ENCODE measurements at regions not wholly inside any gene's neighbourhood (a gene's known extent, or its start where the extent isn't known, plus 50 kb on each side); places are given as distances from the start of the nearest gene placed in this dataset.

DNA sequence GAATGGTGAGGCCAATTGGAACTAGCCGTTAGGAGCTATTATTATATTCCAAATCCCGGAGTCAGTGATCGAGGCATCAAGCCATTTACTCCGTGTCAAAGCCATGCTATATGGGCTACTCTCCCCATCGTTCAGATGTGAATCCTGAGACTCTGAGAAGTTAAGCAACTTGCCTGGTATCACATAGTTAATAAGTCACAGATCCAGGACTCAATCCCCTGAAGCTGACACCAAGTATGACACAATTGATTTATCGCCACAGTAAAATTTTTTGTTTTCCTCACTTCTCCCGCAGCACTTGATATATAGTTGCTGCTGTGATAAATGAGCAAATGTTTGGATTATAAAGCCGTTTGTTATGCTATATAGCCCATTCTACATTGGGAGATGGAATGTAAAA is 50.8 kb upstream of the TSHZ2 start:
- DNase-seq (ENCODE audit: insufficient read length, low spot score): no peak
- no peak for FAIRE-seq
- TF ChIP-seq POLR2A (IDR thresholded peaks at IDR 0.05; ENCODE audit: low read depth, low read length): no peak
- no peak for TF ChIP-seq POU2F2 (IDR thresholded peaks at IDR 0.05; ENCODE audit: low read depth, low read length)
- no peak for TF ChIP-seq POLR2AphosphoS5 (IDR thresholded peaks at IDR 0.05; ENCODE audit: low read depth, low read length)
- TF ChIP-seq SPI1 (IDR thresholded peaks at IDR 0.05; ENCODE audit: low read depth, low read length): no peak
- no peak for TF ChIP-seq TAF1 (IDR thresholded peaks at IDR 0.05; ENCODE audit: low read depth, low read length)
- no peak for TF ChIP-seq PAX5 (IDR thresholded peaks at IDR 0.05; ENCODE audit: insufficient read depth, low read length, severe bottlenecking)

DNA sequence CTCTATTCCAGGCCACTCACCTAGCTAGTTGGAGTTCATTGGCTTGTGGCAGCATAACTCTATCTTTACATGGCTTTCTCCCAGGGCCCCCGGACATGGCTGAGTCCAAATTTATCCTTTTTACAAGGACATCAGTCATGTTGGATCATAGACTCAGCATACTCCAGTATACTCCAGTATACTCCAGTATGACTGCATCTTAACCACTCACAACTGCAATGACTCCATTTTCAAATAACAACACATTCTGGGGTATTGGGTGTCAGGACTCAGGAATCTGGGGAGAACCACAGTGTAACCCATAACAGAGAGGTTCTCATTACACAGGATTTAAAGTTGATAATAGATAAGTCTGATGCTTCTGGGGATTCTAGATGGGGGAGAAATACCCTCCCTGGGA is 53.8 kb upstream of the TSHZ2 start:
- no peak for DNase-seq (ENCODE audit: insufficient read length, low spot score)
- TF ChIP-seq POLR2A (IDR thresholded peaks at IDR 0.05; ENCODE audit: low read depth, low read length) (no peak), TAF1 (IDR thresholded peaks at IDR 0.05; ENCODE audit: low read depth, low read length) (no peak), POU2F2 (IDR thresholded peaks at IDR 0.05; ENCODE audit: low read depth, low read length) (no peak), PAX5 (IDR thresholded peaks at IDR 0.05; ENCODE audit: insufficient read depth, low read length, severe bottlenecking) (no peak), POLR2AphosphoS5 (IDR thresholded peaks at IDR 0.05; ENCODE audit: low read depth, low read length) (no peak), SPI1 (IDR thresholded peaks at IDR 0.05; ENCODE audit: low read depth, low read length) (no peak)
- FAIRE-seq: no peak

DNA sequence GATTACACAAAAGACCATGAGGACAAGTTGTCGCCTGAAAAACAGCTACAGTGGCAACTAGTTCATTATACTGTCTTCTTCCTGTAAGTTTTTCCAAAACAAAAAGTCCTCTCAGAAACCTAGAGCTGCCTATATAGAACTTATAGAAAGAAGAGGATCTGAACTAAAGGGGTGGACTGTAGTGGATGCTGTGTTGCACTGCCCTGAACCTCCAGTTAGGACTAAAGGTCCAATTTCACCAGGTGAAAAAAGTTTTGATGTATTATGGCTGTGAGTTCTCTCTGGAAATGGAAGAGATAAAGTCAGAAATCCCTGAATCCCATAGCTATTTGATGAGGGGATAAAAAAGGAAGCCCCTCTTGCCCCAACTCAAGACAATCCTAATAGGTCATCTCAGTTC is 56.6 kb upstream of the TSHZ2 start:
- TF ChIP-seq POU2F2 (IDR thresholded peaks at IDR 0.05; ENCODE audit: low read depth, low read length) (no peak), POLR2AphosphoS5 (IDR thresholded peaks at IDR 0.05; ENCODE audit: low read depth, low read length) (no peak), SPI1 (IDR thresholded peaks at IDR 0.05; ENCODE audit: low read depth, low read length) (no peak), TAF1 (IDR thresholded peaks at IDR 0.05; ENCODE audit: low read depth, low read length) (no peak), PAX5 (IDR thresholded peaks at IDR 0.05; ENCODE audit: insufficient read depth, low read length, severe bottlenecking) (no peak), POLR2A (IDR thresholded peaks at IDR 0.05; ENCODE audit: low read depth, low read length) (no peak)
- no peak for FAIRE-seq
- DNase-seq (ENCODE audit: insufficient read length, low spot score): no peak

DNA sequence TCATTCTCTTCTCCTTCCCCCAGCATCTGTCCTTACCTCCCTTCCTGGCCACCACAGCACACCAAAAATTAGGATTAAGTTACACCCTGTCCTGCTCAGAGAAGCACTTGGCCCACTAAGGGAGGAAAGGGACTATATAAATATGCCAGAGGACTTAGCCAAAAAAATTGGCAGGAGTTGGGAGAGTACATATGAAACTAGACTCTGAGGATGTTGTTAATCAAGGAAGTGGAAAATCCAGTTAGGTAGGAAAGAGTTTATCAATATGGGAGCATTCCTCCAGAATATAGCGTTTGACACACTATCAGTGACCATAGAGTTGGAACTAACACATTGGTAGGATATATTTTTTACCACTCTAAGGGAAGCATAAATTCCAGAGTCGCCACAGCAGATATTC is 57.3 kb upstream of the TSHZ2 start:
- FAIRE-seq (no peak), DNase-seq (ENCODE audit: insufficient read length, low spot score) (no peak)
- TF ChIP-seq TAF1 (IDR thresholded peaks at IDR 0.05; ENCODE audit: low read depth, low read length) (no peak), POLR2AphosphoS5 (IDR thresholded peaks at IDR 0.05; ENCODE audit: low read depth, low read length) (no peak)

DNA sequence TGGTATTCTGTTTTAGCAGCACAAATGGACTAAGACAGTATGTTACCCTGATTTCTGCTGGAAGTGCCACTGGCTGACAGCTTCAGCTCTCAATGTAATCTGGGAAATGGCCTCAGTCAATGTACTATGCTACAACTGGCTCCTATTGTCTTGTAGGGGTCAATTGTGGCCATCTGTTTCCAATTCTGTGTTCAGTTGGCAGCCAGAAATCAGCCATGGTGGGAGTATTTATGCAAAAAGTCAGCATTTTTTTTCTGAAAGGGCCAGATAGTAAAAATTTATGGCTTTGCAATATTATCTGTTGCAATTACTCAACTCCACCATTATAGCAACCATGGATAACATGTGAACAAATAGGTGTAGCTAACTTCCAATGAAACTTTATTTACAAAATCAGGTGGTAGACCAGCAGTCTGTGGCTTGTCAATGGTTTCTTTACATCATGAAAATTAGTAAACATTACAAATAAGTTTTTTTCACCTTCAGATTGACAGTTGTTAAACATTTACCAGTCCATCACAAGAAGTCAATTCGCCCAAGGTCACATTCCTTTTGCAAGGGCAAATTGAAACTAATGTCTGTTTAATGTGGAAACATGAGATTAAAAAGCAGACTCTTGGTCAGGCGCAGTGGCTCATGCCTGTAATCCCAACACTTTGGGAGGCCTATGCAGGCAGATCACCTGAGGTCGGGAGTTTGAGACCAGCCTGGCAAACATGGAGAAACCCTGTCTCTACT is 58.3 kb upstream of the TSHZ2 start:
- DNase-seq (ENCODE audit: insufficient read length, low spot score): no peak
- no peak for FAIRE-seq
- no peak for TF ChIP-seq PAX5 (IDR thresholded peaks at IDR 0.05; ENCODE audit: insufficient read depth, low read length, severe bottlenecking)
- no peak for TF ChIP-seq SPI1 (IDR thresholded peaks at IDR 0.05; ENCODE audit: low read depth, low read length)
- TF ChIP-seq POU2F2 (IDR thresholded peaks at IDR 0.05; ENCODE audit: low read depth, low read length): no peak
- TF ChIP-seq TAF1 (IDR thresholded peaks at IDR 0.05; ENCODE audit: low read depth, low read length): no peak
- TF ChIP-seq POLR2AphosphoS5 (IDR thresholded peaks at IDR 0.05; ENCODE audit: low read depth, low read length): no peak
- TF ChIP-seq POLR2A (IDR thresholded peaks at IDR 0.05; ENCODE audit: low read depth, low read length): no peak

DNA sequence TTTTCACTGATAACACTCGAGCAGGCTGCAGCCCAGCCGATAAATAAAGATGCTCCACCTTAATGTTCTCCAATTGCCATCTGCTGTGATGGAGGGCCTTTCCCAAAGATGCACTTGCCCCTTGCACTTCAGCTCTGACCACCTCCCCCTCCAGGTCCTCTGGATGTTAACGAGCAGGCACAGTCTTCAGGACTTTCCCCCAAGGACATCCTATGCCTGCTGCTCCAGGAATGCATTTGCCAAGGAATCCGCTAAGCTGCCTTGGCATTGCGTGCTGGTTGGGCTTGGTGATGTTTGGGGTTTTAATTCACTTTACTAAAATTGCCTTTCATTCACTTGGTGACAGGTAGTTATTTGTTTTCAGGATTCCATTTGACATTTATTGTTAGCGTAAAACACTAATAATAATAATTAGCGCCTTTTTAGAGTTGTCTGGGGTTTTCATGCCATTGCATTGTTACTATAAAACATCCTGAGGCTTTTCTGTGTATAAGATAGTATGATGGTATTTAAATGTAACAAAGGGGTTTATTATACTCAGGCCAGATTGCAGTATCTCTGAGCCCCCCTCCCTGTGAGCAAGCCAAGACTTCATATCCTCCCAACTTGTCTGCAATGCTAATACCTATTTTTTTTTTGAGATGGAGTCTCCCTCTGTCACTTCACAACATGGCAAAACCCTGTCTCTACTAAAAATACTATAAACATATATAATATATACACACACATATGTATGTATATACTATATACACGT is 66.7 kb upstream of the TSHZ2 start:
- FAIRE-seq (no peak), DNase-seq (ENCODE audit: insufficient read length, low spot score) (no peak)
- TF ChIP-seq PAX5 (IDR thresholded peaks at IDR 0.05; ENCODE audit: insufficient read depth, low read length, severe bottlenecking) (no peak), POLR2A (IDR thresholded peaks at IDR 0.05; ENCODE audit: low read depth, low read length) (no peak), POLR2AphosphoS5 (IDR thresholded peaks at IDR 0.05; ENCODE audit: low read depth, low read length) (no peak), POU2F2 (IDR thresholded peaks at IDR 0.05; ENCODE audit: low read depth, low read length) (no peak), SPI1 (IDR thresholded peaks at IDR 0.05; ENCODE audit: low read depth, low read length) (no peak), TAF1 (IDR thresholded peaks at IDR 0.05; ENCODE audit: low read depth, low read length) (no peak)

DNA sequence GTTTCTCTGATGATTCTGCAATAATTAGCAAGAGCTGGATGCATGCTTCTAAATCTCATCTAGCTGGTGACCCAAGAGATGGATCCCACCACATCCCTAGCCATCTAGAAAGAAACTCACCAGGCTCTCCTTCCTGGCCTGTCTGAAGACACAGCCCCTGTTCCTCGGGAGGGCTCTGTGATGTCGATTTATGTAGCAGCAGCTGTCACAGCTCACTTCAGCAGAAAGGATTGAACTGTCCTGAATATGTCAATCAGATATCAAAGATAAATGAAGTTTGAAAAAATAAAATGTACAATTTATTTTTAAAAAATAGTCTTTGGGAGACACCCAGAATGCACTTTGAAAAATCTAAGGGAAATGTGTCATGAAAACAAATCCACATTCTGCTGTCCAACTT is 67.3 kb upstream of the TSHZ2 start:
- TF ChIP-seq TAF1 (IDR thresholded peaks at IDR 0.05; ENCODE audit: low read depth, low read length) (no peak), POU2F2 (IDR thresholded peaks at IDR 0.05; ENCODE audit: low read depth, low read length) (no peak), SPI1 (IDR thresholded peaks at IDR 0.05; ENCODE audit: low read depth, low read length) (no peak)
- DNase-seq (ENCODE audit: insufficient read length, low spot score): no peak
- no peak for FAIRE-seq

DNA sequence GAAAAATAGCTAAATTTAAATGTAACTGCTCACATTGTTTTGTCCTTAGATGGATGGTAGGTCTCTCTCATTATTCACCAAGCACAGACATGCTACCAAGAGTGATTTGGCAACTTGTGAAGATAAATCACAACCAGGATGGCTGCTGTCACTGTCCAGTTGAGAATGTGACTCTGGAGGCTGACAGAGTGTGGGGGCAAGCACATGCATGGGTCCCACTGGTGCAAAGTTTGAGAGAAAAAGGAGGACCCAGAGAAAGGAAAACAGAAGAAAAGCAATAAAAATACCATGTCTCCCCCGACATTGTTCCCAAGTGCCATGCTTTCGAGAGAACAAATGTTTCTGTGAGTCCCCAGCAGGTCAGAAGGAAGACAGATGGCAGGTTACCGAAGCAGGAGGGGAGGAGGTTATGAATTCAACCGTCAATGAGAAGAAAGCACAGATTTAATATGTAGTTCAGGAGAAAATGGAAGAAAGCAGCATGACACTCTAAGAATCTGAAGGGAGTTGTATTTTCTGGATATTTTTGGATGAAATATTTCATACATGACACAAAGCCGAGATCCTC is 73.0 kb upstream of the TSHZ2 start:
- DNase-seq (ENCODE audit: insufficient read length, low spot score): no peak
- no peak for FAIRE-seq
- TF ChIP-seq POLR2AphosphoS5 (IDR thresholded peaks at IDR 0.05; ENCODE audit: low read depth, low read length): no peak
- TF ChIP-seq TAF1 (IDR thresholded peaks at IDR 0.05; ENCODE audit: low read depth, low read length): no peak
- no peak for TF ChIP-seq POU2F2 (IDR thresholded peaks at IDR 0.05; ENCODE audit: low read depth, low read length)
- TF ChIP-seq POLR2A (IDR thresholded peaks at IDR 0.05; ENCODE audit: low read depth, low read length): no peak
- TF ChIP-seq SPI1 (IDR thresholded peaks at IDR 0.05; ENCODE audit: low read depth, low read length): no peak
- TF ChIP-seq PAX5 (IDR thresholded peaks at IDR 0.05; ENCODE audit: insufficient read depth, low read length, severe bottlenecking): no peak

DNA sequence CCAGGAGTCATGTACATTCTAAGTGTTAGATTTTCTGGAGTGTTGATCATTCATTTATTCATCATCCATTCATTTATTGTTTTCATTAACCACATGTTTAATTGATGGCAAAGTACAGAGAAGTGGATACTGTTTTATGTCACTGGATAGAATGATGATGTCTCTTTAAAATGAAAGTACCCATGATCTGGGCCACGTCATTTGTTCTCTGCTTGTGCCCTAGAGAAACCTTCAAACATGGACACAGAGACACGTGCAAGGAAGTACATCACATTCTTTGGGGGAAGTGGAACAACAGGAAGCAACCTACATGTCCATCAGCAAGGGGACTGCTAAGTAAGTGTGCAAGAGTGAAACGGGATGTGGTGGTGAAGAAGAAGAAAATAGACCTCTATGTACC is 75.8 kb upstream of the TSHZ2 start:
- FAIRE-seq (no peak), DNase-seq (ENCODE audit: insufficient read length, low spot score) (no peak)
- TF ChIP-seq PAX5 (IDR thresholded peaks at IDR 0.05; ENCODE audit: insufficient read depth, low read length, severe bottlenecking) (no peak), POLR2A (IDR thresholded peaks at IDR 0.05; ENCODE audit: low read depth, low read length) (no peak), POLR2AphosphoS5 (IDR thresholded peaks at IDR 0.05; ENCODE audit: low read depth, low read length) (no peak), TAF1 (IDR thresholded peaks at IDR 0.05; ENCODE audit: low read depth, low read length) (no peak), POU2F2 (IDR thresholded peaks at IDR 0.05; ENCODE audit: low read depth, low read length) (no peak), SPI1 (IDR thresholded peaks at IDR 0.05; ENCODE audit: low read depth, low read length) (no peak)
